GM23338 (cell line): ENCODE measurements at regions not wholly inside any gene's neighbourhood (a gene's known extent, or its start where the extent isn't known, plus 50 kb on each side); places are given as distances from the start of the nearest gene placed in this dataset.

Experiments
- ATAC-seq: fragments of 200-7000 bp; cut with Tn5 transposase; 3 replicates; pipeline ENCODE4 v1.9.1; 2020
- DNase-seq: peaks from one replicate; pipeline ENCODE4 v3.0.0-alpha.2; 2015; ENCODE audit warnings: low spot score
- H2AFZ ChIP-seq: fragments of 200-600 bp; sonication (generic); 2 replicates; pipeline ENCODE4 v1.8.0; 2016; ENCODE audit warnings: antibody characterized with exemption, mild to moderate bottlenecking, moderate library complexity
- H3F3A ChIP-seq: fragments of 200-600 bp; sonication (generic); replicated peaks from 2 replicates; pipeline ENCODE4 v1.8.0; 2017; ENCODE audit warnings: antibody characterized with exemption, mixed run types, low read depth
- H3K27ac ChIP-seq: fragments of 200-600 bp; sonication (generic); 2 replicates; pipeline ENCODE4 v1.6.1; 2016; ENCODE audit warnings: low read depth
- H3K27me3 ChIP-seq: fragments of 200-600 bp; sonication (generic); 2 replicates; pipeline ENCODE4 v1.8.0; 2016; ENCODE audit warnings: mild to moderate bottlenecking, mixed run types, moderate library complexity; ENCODE audit not compliant: insufficient read depth
- H3K36me3 ChIP-seq: fragments of 200-600 bp; sonication (generic); 2 replicates; pipeline ENCODE4 v1.8.0; 2016; ENCODE audit warnings: mild to moderate bottlenecking; ENCODE audit not compliant: insufficient read depth
- H3K4me1 ChIP-seq: fragments of 200-600 bp; sonication (generic); 2 replicates; pipeline ENCODE4 v1.8.0; 2016; ENCODE audit warnings: mild to moderate bottlenecking, moderate library complexity; ENCODE audit not compliant: insufficient read depth
- H3K4me2 ChIP-seq: fragments of 200-600 bp; sonication (generic); 2 replicates; pipeline ENCODE4 v1.7.1; 2017; ENCODE audit warnings: mixed run types
- H3K4me3 ChIP-seq: fragments of 200-600 bp; sonication (generic); 2 replicates; pipeline ENCODE4 v1.6.1; 2016; ENCODE audit warnings: mixed run types
- H3K79me2 ChIP-seq: fragments of 200-600 bp; sonication (generic); replicated peaks from 2 replicates; pipeline ENCODE4 v1.8.0; 2017; ENCODE audit warnings: mild to moderate bottlenecking; ENCODE audit not compliant: insufficient read depth
- H3K9me2 ChIP-seq: fragments of 200-600 bp; sonication (generic); 2 replicates; pipeline ENCODE4 v1.8.0; 2017; ENCODE audit not compliant: insufficient read depth
- H4K20me1 ChIP-seq: fragments of 200-600 bp; sonication (generic); replicated peaks from 2 replicates; pipeline ENCODE4 v1.8.0; 2017; ENCODE audit warnings: mild to moderate bottlenecking; ENCODE audit not compliant: insufficient read depth
- H3K27ac Mint-ChIP-seq: 2 replicates; pipeline ENCODE4 v1.8.0; 2020; ENCODE audit warnings: inconsistent platforms, mild to moderate bottlenecking, moderate library complexity, mixed read lengths
- H3K27me3 Mint-ChIP-seq: 3 replicates; pipeline ENCODE4 v1.8.0; 2022; ENCODE audit warnings: low read depth, mild to moderate bottlenecking, moderate library complexity, mixed read lengths, inconsistent platforms; ENCODE audit not compliant: insufficient read depth, poor library complexity
- H3K36me3 Mint-ChIP-seq: 3 replicates; pipeline ENCODE4 v1.8.0; 2021; ENCODE audit warnings: low read depth, mild to moderate bottlenecking, inconsistent platforms, moderate library complexity, mixed read lengths
- H3K4me1 Mint-ChIP-seq: 3 replicates; pipeline ENCODE4 v1.8.0; 2020; ENCODE audit warnings: mild to moderate bottlenecking, inconsistent platforms, mixed read lengths
- H3K4me3 Mint-ChIP-seq: 3 replicates; pipeline ENCODE4 v1.8.0; 2021; ENCODE audit warnings: moderate library complexity, mild to moderate bottlenecking, inconsistent platforms, mixed read lengths
- H3K9me3 Mint-ChIP-seq: 3 replicates; pipeline ENCODE4 v1.8.0; 2020; ENCODE audit warnings: moderate library complexity, mild to moderate bottlenecking, inconsistent platforms, mixed read lengths
- CTCF ChIP-seq, 2 experiments: fragments of 200-600 bp in 1 of 2; sonication (generic) in 1 of 2; conservative IDR thresholded peaks; 2 replicates each; pipeline versions ENCODE4 v1.5.1 to v1.6.1; 2016 to 2017; ENCODE audit warnings: antibody characterized with exemption in 2 of 2, low read depth in 2 of 2, mild to moderate bottlenecking in 2 of 2, moderate library complexity in 1 of 2
- STAT1 ChIP-seq: IDR thresholded peaks from one replicate; pipeline ENCODE4 v1.6.1; 2016; ENCODE audit warnings: antibody characterized with exemption; ENCODE audit not compliant: unreplicated experiment
- TF ChIP-seq, protein P1 (sequence below): IDR thresholded peaks from one replicate; pipeline ENCODE4 v1.6.1; 2018; ENCODE audit warnings: antibody characterized with exemption; ENCODE audit not compliant: unreplicated experiment

DNA sequence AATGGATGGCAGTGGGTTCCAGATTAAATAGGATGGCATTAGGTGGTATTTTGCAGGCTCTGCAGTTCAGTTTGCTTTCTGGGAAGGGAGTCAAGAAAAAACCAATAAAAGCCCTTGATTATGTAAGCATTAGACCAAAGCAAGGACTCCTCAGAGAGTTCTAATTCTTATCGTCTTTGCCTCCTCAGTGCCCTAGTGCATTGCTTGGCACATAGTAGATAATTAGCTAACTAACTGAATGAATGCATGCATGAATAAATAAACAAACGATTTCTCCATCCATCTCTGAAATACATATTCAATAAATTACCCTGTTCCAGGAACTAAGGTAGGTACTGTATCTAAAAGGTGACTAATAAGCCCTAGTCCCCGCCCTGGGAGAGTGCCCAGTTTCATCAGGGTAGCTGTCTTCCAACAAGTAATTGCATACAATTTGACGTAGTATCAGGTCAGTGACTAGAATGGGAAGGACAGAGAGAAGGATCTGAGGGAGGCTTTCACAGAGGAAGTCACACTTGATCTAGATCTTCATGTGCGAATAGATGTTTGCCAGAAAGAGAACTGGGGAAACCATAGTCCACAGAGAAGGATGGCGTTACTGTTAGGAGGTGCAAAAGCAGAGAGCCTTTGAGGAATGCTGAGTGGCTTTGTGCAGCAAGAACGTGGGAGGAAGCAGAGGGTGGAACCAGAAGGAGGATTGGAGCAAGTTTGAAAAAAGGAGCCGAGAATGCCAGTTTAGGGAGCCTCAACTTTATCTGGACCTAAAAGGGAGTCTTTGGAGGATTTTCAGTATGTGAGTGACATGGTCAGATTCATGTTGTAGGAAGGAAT lies 111.4 kb downstream of the TBX19 start:
- Histone ChIP-seq H2AFZ (no peak overlapping the region), H3K79me2 (no peaks in the 10 kb centered on the region), H4K20me1 (no peaks in the 10 kb centered on the region), H3K36me3 (no peaks in the 10 kb centered on the region), H3K27me3 (no peaks in the 10 kb centered on the region), H3K9me2 (no peaks in the 10 kb centered on the region), H3K27ac (no peak overlapping the region), H3K4me3 (no peak overlapping the region), H3K4me1 (peaks cover 18% of the 10 kb centered on the region), H3K4me2 (no peak overlapping the region), H3F3A (no peaks in the 10 kb centered on the region)
- DNase-seq (no peak), ATAC-seq (no peak)
- no peak overlapping the region for H3K27ac Mint-ChIP-seq
- no peak overlapping the region for H3K4me3 Mint-ChIP-seq
- H3K9me3 Mint-ChIP-seq: no peaks in the 10 kb centered on the region; the same call in 2 of the 3 replicates
- peaks cover 32% of the 10 kb centered on the region for H3K4me1 Mint-ChIP-seq
- TF ChIP-seq CTCF (conservative IDR thresholded peaks at IDR 0.05; ENCODE audit: low read depth in 2 of 2): no peak
- TF ChIP-seq, protein P1, sequence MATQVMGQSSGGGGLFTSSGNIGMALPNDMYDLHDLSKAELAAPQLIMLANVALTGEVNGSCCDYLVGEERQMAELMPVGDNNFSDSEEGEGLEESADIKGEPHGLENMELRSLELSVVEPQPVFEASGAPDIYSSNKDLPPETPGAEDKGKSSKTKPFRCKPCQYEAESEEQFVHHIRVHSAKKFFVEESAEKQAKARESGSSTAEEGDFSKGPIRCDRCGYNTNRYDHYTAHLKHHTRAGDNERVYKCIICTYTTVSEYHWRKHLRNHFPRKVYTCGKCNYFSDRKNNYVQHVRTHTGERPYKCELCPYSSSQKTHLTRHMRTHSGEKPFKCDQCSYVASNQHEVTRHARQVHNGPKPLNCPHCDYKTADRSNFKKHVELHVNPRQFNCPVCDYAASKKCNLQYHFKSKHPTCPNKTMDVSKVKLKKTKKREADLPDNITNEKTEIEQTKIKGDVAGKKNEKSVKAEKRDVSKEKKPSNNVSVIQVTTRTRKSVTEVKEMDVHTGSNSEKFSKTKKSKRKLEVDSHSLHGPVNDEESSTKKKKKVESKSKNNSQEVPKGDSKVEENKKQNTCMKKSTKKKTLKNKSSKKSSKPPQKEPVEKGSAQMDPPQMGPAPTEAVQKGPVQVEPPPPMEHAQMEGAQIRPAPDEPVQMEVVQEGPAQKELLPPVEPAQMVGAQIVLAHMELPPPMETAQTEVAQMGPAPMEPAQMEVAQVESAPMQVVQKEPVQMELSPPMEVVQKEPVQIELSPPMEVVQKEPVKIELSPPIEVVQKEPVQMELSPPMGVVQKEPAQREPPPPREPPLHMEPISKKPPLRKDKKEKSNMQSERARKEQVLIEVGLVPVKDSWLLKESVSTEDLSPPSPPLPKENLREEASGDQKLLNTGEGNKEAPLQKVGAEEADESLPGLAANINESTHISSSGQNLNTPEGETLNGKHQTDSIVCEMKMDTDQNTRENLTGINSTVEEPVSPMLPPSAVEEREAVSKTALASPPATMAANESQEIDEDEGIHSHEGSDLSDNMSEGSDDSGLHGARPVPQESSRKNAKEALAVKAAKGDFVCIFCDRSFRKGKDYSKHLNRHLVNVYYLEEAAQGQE: no peak
- peaks cover 2% of the 10 kb centered on the region for H3K27me3 Mint-ChIP-seq
- H3K36me3 Mint-ChIP-seq: no peaks in the 10 kb centered on the region

GRCh38 chr1:168390271-168390670 lies 109.6 kb downstream of the TBX19 start:
- Histone ChIP-seq H3K79me2 (no peaks in the 10 kb centered on the region), H3K27me3 (peaks cover 10% of the 10 kb centered on the region), H3K36me3 (no peaks in the 10 kb centered on the region), H3K4me2 (no peak overlapping the region), H3F3A (no peaks in the 10 kb centered on the region), H3K4me3 (no peak overlapping the region), H3K9me2 (peaks cover 9% of the 10 kb centered on the region; the same call in 1 of the 2 replicates), H3K4me1 (peaks cover 22% of the 10 kb centered on the region), H2AFZ (no peak overlapping the region), H3K27ac (no peak overlapping the region), H4K20me1 (no peaks in the 10 kb centered on the region)
- H3K4me3 Mint-ChIP-seq: no peak overlapping the region
- no peak for TF ChIP-seq STAT1
- no peaks in the 10 kb centered on the region; the same call in 2 of the 3 replicates for H3K9me3 Mint-ChIP-seq
- ATAC-seq (no peak), DNase-seq (no peak)
- H3K27ac Mint-ChIP-seq: no peak overlapping the region
- peaks cover 36% of the 10 kb centered on the region for H3K4me1 Mint-ChIP-seq
- no peaks in the 10 kb centered on the region for H3K36me3 Mint-ChIP-seq
- peaks cover 2% of the 10 kb centered on the region for H3K27me3 Mint-ChIP-seq
